AG09319 (cell line): ENCODE measurements at regions not wholly inside any gene's neighbourhood (a gene's known extent, or its start where the extent isn't known, plus 50 kb on each side); places are given as distances from the start of the nearest gene placed in this dataset.

Source experiments
- DNase-seq: peaks from one replicate; pipeline ENCODE4 v3.0.0-alpha.2; 2010; ENCODE audit warnings: low read depth; ENCODE audit errors: extremely low read depth
- TF ChIP-seq, protein P1 (sequence below): IDR thresholded peaks from 2 replicates; pipeline ENCODE4 v1.5.1; 2011; ENCODE audit warnings: low read depth, mild to moderate bottlenecking, inconsistent platforms, low read length, moderate library complexity

DNA sequence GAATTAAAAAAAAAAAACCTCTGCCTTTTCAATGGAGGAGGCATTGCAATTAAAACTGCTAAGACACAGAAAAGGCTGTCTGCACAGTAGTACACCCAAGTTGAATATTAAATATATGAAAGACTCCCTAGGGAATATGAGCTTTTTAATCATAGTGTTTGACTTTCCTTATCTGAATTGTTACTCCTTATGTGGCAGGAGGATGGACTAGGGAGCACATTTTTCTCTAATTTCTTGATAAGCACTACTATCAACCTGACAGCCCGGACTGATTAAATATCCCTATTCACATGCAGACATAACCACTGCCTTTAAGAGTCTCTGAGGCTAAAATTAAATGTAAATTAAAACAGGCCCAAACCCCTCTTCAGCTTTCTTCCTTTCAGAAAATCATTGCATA is 428.6 kb upstream of the GJE1 start:
- no peak for DNase-seq
- TF ChIP-seq, protein P1, sequence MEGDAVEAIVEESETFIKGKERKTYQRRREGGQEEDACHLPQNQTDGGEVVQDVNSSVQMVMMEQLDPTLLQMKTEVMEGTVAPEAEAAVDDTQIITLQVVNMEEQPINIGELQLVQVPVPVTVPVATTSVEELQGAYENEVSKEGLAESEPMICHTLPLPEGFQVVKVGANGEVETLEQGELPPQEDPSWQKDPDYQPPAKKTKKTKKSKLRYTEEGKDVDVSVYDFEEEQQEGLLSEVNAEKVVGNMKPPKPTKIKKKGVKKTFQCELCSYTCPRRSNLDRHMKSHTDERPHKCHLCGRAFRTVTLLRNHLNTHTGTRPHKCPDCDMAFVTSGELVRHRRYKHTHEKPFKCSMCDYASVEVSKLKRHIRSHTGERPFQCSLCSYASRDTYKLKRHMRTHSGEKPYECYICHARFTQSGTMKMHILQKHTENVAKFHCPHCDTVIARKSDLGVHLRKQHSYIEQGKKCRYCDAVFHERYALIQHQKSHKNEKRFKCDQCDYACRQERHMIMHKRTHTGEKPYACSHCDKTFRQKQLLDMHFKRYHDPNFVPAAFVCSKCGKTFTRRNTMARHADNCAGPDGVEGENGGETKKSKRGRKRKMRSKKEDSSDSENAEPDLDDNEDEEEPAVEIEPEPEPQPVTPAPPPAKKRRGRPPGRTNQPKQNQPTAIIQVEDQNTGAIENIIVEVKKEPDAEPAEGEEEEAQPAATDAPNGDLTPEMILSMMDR, result no peak

DNA sequence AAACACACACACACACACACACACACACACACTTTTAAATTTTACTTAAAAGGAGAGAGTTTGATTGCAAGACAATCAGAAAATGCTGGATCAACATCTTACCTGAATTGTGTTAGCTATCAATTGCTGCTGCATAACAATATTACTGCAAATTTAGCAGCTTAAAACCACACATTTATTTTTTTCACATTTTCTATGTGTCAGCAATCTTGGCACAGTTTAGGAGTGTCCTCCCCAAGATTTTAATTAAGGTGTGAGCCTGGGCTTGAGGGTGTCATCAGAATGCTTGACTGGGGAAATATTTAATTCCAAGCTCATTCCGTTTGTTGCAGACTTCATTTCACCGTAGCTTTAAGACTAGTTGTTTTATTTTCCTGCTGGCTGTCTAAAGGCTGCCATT is 431.0 kb upstream of the GJE1 start:
- no peak for DNase-seq
- TF ChIP-seq, protein P1, result no peak

DNA sequence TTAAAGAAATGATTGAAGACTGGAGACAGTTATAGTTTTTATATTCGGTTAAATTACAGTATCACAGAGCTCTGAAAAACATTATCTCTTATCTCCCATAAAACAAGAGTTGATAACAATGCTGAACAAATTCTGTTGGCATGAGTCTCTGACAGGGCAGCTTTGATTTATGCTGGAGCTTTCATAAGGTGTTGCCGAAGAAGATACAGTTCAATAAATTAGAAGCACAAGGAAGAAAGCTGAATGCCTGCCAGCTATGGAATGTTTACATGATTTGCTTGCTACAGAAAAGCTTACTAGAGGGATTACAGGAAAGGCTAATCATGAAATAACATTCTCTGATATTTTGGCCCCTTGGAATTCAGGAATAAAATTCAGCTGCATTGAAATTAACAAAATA is 431.9 kb upstream of the GJE1 start:
- TF ChIP-seq, protein P1, result no peak
- DNase-seq, result no peak

DNA sequence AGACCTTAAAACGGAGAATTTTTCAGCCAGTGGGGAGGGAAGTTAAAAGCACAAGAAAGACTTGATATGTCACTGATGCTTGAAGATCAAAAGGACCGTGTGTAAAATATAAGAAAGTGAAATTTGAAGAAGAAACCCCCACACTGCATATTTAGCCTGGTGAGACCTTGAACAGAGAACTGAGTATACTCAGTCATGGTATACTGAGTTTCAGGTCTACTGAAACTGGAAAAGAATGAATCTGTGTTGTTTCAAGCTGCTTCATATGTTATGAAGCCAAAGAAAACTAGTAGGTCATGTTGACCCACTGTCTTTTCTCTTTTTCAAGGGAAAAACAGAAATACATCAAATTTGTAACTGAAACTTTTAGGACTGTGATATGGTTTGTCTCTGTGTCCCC is 443.8 kb upstream of the GJE1 start:
- DNase-seq, result no peak

DNA sequence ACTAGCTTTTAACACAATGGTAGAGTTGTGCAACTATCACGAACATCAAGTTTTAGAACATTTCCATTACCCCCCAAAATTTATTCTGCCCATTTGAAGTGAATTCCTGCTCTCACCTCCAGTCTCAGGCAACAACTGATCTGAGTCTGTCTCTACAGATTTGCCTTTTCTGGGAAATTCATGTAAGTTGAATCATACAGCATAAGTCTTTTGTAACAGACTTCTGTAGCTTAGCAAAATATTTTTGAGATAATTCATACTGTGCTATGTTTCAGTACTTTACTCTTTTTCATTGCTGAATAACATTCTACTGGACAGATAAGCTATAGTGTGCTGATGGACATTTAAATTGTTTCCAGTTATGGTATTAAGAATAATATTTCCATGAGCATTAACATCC is 447.3 kb upstream of the GJE1 start:
- DNase-seq, result no peak
- TF ChIP-seq, protein P1, result no peak

More for the DNA sequence above, 443.8 kb upstream of the GJE1 start:
- TF ChIP-seq, protein P1, result no peak

DNA sequence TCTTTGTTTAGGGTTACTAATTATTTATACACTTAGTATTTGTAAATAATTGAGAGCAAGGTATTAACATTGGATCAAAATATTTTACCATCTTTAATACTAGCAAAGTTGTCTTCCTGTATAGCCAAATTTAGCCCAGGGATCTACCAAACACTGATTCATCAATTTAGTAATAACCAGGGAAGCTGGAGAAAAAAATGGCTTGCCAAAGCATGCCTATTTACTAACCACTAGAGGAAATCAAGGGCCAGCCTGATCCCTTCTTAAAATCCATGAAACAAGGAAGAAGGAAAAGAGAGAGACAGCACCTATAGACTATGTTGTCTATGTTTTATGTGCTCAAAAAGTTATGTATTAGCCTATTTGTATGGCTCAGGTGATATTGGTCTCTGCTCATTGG is 450.3 kb upstream of the GJE1 start:
- no peak for DNase-seq
- TF ChIP-seq, protein P1, result no peak

DNA sequence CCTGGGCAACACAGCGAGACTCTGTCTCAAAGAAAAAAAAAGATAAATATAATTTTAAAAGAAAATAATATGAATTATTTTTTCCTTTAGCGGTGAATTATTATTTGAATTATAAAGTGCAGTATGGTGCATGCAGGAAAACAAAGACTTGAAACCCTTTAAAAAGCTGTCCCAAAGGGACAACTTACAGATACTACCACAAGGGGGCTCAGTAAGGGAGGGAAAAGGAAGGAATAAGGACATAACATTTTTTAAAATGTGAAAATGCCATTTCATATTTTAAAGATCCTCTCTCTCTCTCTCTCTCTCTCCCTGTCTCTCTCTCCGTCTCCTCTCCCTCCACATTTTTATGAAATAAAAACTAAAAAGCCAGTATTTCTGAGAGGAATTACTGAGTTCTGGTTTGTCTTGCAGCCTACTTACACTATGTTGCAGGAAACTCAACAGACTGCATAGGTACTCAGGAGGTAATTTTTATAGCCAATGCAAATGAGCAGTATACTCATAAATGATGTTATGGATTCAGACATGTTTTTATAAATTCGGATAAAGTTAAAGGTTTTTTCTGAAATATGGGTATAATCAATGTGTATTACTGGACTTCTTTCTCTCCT is 455.0 kb upstream of the GJE1 start:
- TF ChIP-seq, protein P1, result peak; percentile 70
- DNase-seq, result no peak
